ENCODE measurements at regions not wholly inside any gene's neighbourhood (a gene's known extent, or its start where the extent isn't known, plus 50 kb on each side); places are given as distances from the start of the nearest gene placed in this dataset.
"Not testable (repeated sequence)": the region's sequence is repeated elsewhere in the genome, so short reads cannot be mapped to it uniquely, and the experiment has no call there.

DNA sequence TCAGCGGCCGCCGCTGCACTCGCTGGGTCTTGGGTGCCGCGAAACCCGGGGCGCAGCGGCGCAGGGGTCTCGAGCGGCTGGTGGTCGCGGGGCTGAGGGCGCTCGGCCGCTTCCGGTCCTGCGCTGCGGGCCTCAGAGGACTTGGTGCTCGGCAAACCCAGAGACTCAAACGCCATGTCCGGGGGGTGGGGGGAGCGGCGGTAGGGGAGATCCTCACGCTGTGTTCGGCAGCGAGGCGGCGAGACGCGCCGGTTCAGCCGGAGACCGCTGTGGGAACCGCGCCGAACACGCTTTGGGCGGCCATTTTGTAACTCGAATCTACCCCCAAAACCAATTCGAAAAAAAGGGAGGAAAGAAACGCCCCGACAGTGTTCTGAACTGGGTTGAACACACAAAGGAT lies 317.5 kb upstream of the CDH18 start:
- DNase-seq (no peak), ATAC-seq (ENCODE audit: insufficient read depth, low FRiP score) (no peak)
- Histone ChIP-seq H3K27me3 (ENCODE audit: control insufficient read depth in 3 of 3, insufficient read depth in 3 of 3, low read length in 2 of 3) (no peaks in the 10 kb centered on the region), H3K4me3 (no peak overlapping the region), H3K9ac (ENCODE audit: insufficient read depth in 1 of 2, low read length in 2 of 2) (no peak overlapping the region), H3K27ac (ENCODE audit: low read depth in 1 of 2, low read length in 1 of 2) (no peak overlapping the region), H3K9me3 (ENCODE audit: control insufficient read depth in 4 of 4, insufficient read depth in 3 of 4, low read length in 3 of 4) (no peaks in the 10 kb centered on the region), H3K36me3 (ENCODE audit: control insufficient read depth in 4 of 4, insufficient read depth in 4 of 4, low read length in 4 of 4) (no peaks in the 10 kb centered on the region), H3K4me1 (ENCODE audit: control insufficient read depth in 5 of 5, insufficient read depth in 5 of 5, low read length in 5 of 5) (no peaks in the 10 kb centered on the region)
- 89 to 95% methylated on average over 44 of the region's 44 CpGs for WGBS, 2 donors
- TF ChIP-seq, protein P1, sequence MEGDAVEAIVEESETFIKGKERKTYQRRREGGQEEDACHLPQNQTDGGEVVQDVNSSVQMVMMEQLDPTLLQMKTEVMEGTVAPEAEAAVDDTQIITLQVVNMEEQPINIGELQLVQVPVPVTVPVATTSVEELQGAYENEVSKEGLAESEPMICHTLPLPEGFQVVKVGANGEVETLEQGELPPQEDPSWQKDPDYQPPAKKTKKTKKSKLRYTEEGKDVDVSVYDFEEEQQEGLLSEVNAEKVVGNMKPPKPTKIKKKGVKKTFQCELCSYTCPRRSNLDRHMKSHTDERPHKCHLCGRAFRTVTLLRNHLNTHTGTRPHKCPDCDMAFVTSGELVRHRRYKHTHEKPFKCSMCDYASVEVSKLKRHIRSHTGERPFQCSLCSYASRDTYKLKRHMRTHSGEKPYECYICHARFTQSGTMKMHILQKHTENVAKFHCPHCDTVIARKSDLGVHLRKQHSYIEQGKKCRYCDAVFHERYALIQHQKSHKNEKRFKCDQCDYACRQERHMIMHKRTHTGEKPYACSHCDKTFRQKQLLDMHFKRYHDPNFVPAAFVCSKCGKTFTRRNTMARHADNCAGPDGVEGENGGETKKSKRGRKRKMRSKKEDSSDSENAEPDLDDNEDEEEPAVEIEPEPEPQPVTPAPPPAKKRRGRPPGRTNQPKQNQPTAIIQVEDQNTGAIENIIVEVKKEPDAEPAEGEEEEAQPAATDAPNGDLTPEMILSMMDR (IDR thresholded peaks at IDR 0.05; ENCODE audit: control extremely low read depth, extremely low read depth) = no peak

DNA sequence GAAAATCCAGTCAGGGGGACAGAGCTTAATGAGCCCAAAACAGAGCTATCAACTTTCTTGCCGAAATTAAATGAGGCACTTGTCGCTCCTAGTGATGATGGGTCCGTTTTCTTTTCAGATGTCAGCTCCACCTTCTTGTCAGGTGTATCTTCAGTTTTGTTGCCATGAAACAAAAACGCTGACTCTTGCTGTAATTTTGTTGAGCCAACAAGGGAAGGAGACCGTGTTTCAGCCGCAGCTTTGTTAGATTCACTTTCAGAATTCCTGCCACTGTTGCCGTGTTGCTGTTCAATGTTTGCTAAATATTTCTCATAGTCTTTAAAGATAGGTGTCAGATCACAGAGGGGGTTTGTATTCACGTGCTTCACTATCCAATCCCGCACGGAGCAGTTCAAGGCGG lies 316.6 kb upstream of the CDH18 start:
- not testable (repeated sequence) for H3K36me3 ChIP-seq (ENCODE audit: control insufficient read depth in 4 of 4, insufficient read depth in 4 of 4, low read length in 4 of 4); H3K27ac ChIP-seq (ENCODE audit: low read depth in 1 of 2, low read length in 1 of 2); H3K27me3 ChIP-seq (ENCODE audit: control insufficient read depth in 3 of 3, insufficient read depth in 3 of 3, low read length in 2 of 3); H3K4me1 ChIP-seq (ENCODE audit: control insufficient read depth in 5 of 5, insufficient read depth in 5 of 5, low read length in 5 of 5); H3K4me3 ChIP-seq; ATAC-seq (ENCODE audit: insufficient read depth, low FRiP score); DNase-seq; H3K9ac ChIP-seq (ENCODE audit: insufficient read depth in 1 of 2, low read length in 2 of 2); H3K9me3 ChIP-seq (ENCODE audit: control insufficient read depth in 4 of 4, insufficient read depth in 3 of 4, low read length in 3 of 4)
- WGBS, 2 donors = 89 to 91% methylated on average over 11 of the region's 11 CpGs

DNA sequence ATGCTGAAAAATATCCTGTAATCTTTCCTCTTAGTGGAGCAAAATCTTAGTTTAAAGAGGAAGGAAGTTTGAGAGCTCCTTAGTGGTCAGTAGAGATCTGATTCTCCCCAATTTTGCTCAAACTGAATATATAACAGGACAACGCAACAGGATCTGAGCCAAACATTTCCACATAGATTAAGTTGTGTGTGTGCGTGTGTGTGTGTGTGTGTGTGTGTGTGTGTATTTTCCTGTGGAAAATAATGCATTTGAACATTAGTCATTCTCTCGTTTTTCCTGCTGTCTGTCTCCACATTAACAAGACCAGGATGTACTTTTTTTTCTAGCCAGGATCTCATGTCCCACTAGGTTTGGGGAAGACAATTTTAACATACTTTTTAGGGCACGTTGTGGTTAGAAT lies 312.1 kb upstream of the CDH18 start:
- TF ChIP-seq, protein P1 (IDR thresholded peaks at IDR 0.05; ENCODE audit: control extremely low read depth, extremely low read depth) = no peak
- no peaks in the 10 kb centered on the region for H3K4me1 ChIP-seq (ENCODE audit: control insufficient read depth in 5 of 5, insufficient read depth in 5 of 5, low read length in 5 of 5)
- ATAC-seq (ENCODE audit: insufficient read depth, low FRiP score) (no peak), DNase-seq (peak in 2 of 3 donors; percentile 3 to 9)
- 12 to 35% methylated on average over 4 of the region's 4 CpGs for WGBS, 2 donors
- no peaks in the 10 kb centered on the region for H3K27me3 ChIP-seq (ENCODE audit: control insufficient read depth in 3 of 3, insufficient read depth in 3 of 3, low read length in 2 of 3)
- no peaks in the 10 kb centered on the region for H3K9me3 ChIP-seq (ENCODE audit: control insufficient read depth in 4 of 4, insufficient read depth in 3 of 4, low read length in 3 of 4)
- H3K36me3 ChIP-seq (ENCODE audit: control insufficient read depth in 4 of 4, insufficient read depth in 4 of 4, low read length in 4 of 4) = no peaks in the 10 kb centered on the region
- no peak overlapping the region for H3K9ac ChIP-seq (ENCODE audit: insufficient read depth in 1 of 2, low read length in 2 of 2)
- no peak overlapping the region for H3K4me3 ChIP-seq
- no peak overlapping the region for H3K27ac ChIP-seq (ENCODE audit: low read depth in 1 of 2, low read length in 1 of 2)

DNA sequence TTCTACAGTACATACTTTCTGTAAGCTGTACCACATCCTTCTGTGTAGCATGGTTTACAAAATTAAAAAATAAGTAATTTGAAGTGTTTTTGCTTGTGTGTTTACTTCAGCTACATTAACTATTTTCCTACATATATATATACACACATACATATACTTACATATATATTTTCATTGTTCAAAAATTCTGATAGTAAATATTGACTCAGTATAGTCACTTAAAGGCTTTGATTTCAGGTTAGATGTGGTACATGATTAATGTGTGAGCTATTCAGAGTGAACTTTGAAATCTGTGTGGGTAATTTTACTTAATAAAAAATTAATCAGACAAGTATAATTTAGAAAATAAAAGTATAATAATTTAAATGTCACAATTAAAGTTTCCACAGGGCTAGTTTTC lies 306.7 kb upstream of the CDH18 start:
- H3K27me3 ChIP-seq (ENCODE audit: control insufficient read depth in 3 of 3, insufficient read depth in 3 of 3, low read length in 2 of 3) = no peaks in the 10 kb centered on the region
- H3K9ac ChIP-seq (ENCODE audit: insufficient read depth in 1 of 2, low read length in 2 of 2) = no peak overlapping the region
- ATAC-seq (ENCODE audit: insufficient read depth, low FRiP score) (no peak), DNase-seq (no peak)
- H3K36me3 ChIP-seq (ENCODE audit: control insufficient read depth in 4 of 4, insufficient read depth in 4 of 4, low read length in 4 of 4) = no peaks in the 10 kb centered on the region
- H3K9me3 ChIP-seq (ENCODE audit: control insufficient read depth in 4 of 4, insufficient read depth in 3 of 4, low read length in 3 of 4) = peaks cover 0 to 5% (median 0%) of the 10 kb centered on the region in 4 donors
- no peak overlapping the region for H3K4me3 ChIP-seq
- TF ChIP-seq, protein P1 (IDR thresholded peaks at IDR 0.05; ENCODE audit: control extremely low read depth, extremely low read depth) = no peak
- H3K4me1 ChIP-seq (ENCODE audit: control insufficient read depth in 5 of 5, insufficient read depth in 5 of 5, low read length in 5 of 5) = no peaks in the 10 kb centered on the region
- no peak overlapping the region for H3K27ac ChIP-seq (ENCODE audit: low read depth in 1 of 2, low read length in 1 of 2)

All from lung (tissue), 11 donors.